Kidney tubule cell (primary cell): ENCODE measurements at regions not wholly inside any gene's neighbourhood (a gene's known extent, or its start where the extent isn't known, plus 50 kb on each side); places are given as distances from the start of the nearest gene placed in this dataset.
"Not testable (repeated sequence)": the region's sequence is repeated elsewhere in the genome, so short reads cannot be mapped to it uniquely, and the experiment has no call there.

Experiments used
- DNase-seq: peaks from one replicate; pipeline ENCODE4 v3.0.0-alpha.2; 2018; ENCODE audit warnings: low spot score

GRCh38 chr3:56955492-56956111 is 104.9 kb upstream of the SPATA12 start:
- DNase-seq = no peak

GRCh38 chr3:56954125-56954524 is 106.3 kb upstream of the SPATA12 start:
- no peak for DNase-seq

GRCh38 chr3:56952846-56953245 is 107.6 kb upstream of the SPATA12 start:
- no peak for DNase-seq

- DNase-seq = peak; percentile 13
Observed at GRCh38 chr3:56952061-56952460, 108.4 kb upstream of the SPATA12 start.

GRCh38 chr3:56951366-56951765 is 109.1 kb upstream of the SPATA12 start:
- DNase-seq = no peak

GRCh38 chr3:56945378-56945777 is 115.1 kb upstream of the SPATA12 start:
- not testable (repeated sequence) for DNase-seq

GRCh38 chr3:56942523-56942922 is 117.9 kb upstream of the SPATA12 start:
- no peak for DNase-seq

GRCh38 chr3:56940976-56941375 is 119.5 kb upstream of the SPATA12 start:
- no peak for DNase-seq

GRCh38 chr3:56940321-56940720 is 120.1 kb upstream of the SPATA12 start:
- no peak for DNase-seq

- DNase-seq = no peak
Observed at GRCh38 chr3:56939834-56940233, 120.6 kb upstream of the SPATA12 start.

- no peak for DNase-seq
Observed at GRCh38 chr3:56938530-56938929, 121.9 kb upstream of the SPATA12 start.

GRCh38 chr3:56937580-56937979 is 122.9 kb upstream of the SPATA12 start:
- peak; percentile 19 for DNase-seq

- no peak for DNase-seq
Observed at GRCh38 chr3:56935811-56936210, 124.7 kb upstream of the SPATA12 start.

GRCh38 chr3:56934481-56934880 is 126.0 kb upstream of the SPATA12 start:
- DNase-seq = not testable (repeated sequence)

- no peak for DNase-seq
Observed at GRCh38 chr3:56933803-56934202, 126.7 kb upstream of the SPATA12 start.

- no peak for DNase-seq
Observed at GRCh38 chr3:56932866-56933265, 127.6 kb upstream of the SPATA12 start.

- DNase-seq = no peak
Observed at GRCh38 chr3:56931836-56932235, 128.6 kb upstream of the SPATA12 start.

- peak; percentile 71 for DNase-seq
Observed at GRCh38 chr3:56930706-56931105, 129.0 kb upstream of the ARHGEF3 start.

- no peak for DNase-seq
Observed at GRCh38 chr3:56929809-56930615, 128.3 kb upstream of the ARHGEF3 start.

- peak; percentile 13 for DNase-seq
Observed at GRCh38 chr3:56928379-56929068, 126.8 kb upstream of the ARHGEF3 start.

- no peak for DNase-seq
Observed at GRCh38 chr3:56927855-56928254, 126.1 kb upstream of the ARHGEF3 start.

- no peak for DNase-seq
Observed at GRCh38 chr3:56926947-56927282, 125.2 kb upstream of the ARHGEF3 start.
